ENCODE measurements at regions not wholly inside any gene's neighbourhood (a gene's known extent, or its start where the extent isn't known, plus 50 kb on each side); places are given as distances from the start of the nearest gene placed in this dataset.

DNA sequence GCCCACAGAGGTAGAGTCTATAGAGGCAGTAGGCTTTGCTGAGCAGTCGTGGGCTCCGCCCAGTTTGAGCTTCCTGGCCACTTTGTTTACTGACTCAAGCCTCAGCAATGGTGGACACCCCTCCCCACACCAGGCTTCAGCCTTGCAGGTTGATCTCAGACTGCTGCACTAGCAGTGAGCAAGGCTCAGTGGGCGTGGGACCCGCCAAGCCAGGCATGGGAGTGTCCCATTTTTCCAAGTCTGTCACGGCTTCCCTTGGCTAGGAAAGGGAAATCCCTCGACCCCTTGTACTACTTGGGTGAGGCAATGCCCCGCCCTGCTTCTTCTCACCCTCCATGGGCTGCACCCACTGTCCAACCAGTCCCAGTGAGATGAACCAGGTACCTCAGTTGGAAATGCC lies 135.3 kb upstream of the NT5E start:
- Histone ChIP-seq H3K36me3 (ENCODE audit: control insufficient read depth in 2 of 2, insufficient read depth in 1 of 2, low read length in 2 of 2) (no peaks in the 10 kb centered on the region), H3K4me1 (ENCODE audit: control insufficient read depth, insufficient read depth, low read length) (no peaks in the 10 kb centered on the region), H3K4me3 (ENCODE audit: low read depth, low read length) (no peak overlapping the region), H3K27ac (ENCODE audit: extremely low read depth, low read depth, low read length) (no peak overlapping the region), H3K9me3 (ENCODE audit: control insufficient read depth, insufficient read depth, low read depth, low read length) (no peaks in the 10 kb centered on the region)
- peak; percentile 66 for TF ChIP-seq KLF1 (tag by site-specific recombination; IDR thresholded peaks at IDR 0.05)
- TF ChIP-seq FEZF1 (tag by site-specific recombination; IDR thresholded peaks at IDR 0.05): no peak
- POLR2A ChIA-PET: no interaction called here
- CTCF ChIA-PET: interaction anchor here (0.5 to 2.5 kb wide), 2 partner anchors 8 to 642 kb away, joined by 6 to 10 read pairs; no protein-coding TSS in a partner anchor

DNA sequence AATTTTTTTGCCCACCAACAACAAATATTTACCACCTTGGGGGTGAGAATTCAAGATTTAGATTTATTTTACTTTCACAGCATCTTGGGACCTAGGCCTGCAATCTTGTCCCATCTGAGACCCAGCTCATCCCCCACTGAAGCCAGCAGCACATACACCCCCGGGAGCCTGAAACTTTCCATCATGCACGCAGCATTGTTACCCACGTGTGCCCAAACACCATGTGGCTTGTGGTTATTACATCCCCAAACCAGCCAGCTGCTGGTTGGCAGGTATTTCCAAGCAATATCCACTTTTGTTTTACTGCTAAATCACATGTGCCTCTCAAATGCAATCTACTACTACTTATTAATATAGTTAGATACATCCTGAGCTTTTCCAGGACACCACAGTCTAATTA lies 149.3 kb upstream of the NT5E start:
- POLR2A ChIA-PET: no interaction called here
- TF ChIP-seq ZNF423 (tag by site-specific recombination; IDR thresholded peaks at IDR 0.05) (no peak), AEBP2 (tag by site-specific recombination; IDR thresholded peaks at IDR 0.05; ENCODE audit: borderline replicate concordance) (no peak), ZNF660 (tag by site-specific recombination; IDR thresholded peaks at IDR 0.05) (no peak), ZNF202 (tag by site-specific recombination; IDR thresholded peaks at IDR 0.05; ENCODE audit: borderline replicate concordance) (no peak)
- CTCF ChIA-PET: interaction anchor here (1.4 kb wide), 1 partner anchor 23 kb away, joined by 5 read pairs; no protein-coding TSS in a partner anchor

GRCh38 chr6:85298553-85298952 lies 151.3 kb upstream of the NT5E start:
- ChIA-PET POLR2A (no interaction called here), CTCF (no interaction called here)
- no peak for TF ChIP-seq ZNF426 (tag by site-specific recombination; IDR thresholded peaks at IDR 0.05)
- TF ChIP-seq ZNF544 (tag by site-specific recombination; IDR thresholded peaks at IDR 0.05): no peak
- no peak for TF ChIP-seq ZNF248 (tag by site-specific recombination; IDR thresholded peaks at IDR 0.05)
- TF ChIP-seq ZNF707 (tag by site-specific recombination; IDR thresholded peaks at IDR 0.05): no peak
- TF ChIP-seq, protein P1, sequence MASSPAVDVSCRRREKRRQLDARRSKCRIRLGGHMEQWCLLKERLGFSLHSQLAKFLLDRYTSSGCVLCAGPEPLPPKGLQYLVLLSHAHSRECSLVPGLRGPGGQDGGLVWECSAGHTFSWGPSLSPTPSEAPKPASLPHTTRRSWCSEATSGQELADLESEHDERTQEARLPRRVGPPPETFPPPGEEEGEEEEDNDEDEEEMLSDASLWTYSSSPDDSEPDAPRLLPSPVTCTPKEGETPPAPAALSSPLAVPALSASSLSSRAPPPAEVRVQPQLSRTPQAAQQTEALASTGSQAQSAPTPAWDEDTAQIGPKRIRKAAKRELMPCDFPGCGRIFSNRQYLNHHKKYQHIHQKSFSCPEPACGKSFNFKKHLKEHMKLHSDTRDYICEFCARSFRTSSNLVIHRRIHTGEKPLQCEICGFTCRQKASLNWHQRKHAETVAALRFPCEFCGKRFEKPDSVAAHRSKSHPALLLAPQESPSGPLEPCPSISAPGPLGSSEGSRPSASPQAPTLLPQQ (tag by site-specific recombination; IDR thresholded peaks at IDR 0.05): no peak
- TF ChIP-seq GLIS2 (tag by site-specific recombination; IDR thresholded peaks at IDR 0.05): no peak
- TF ChIP-seq, protein P2, sequence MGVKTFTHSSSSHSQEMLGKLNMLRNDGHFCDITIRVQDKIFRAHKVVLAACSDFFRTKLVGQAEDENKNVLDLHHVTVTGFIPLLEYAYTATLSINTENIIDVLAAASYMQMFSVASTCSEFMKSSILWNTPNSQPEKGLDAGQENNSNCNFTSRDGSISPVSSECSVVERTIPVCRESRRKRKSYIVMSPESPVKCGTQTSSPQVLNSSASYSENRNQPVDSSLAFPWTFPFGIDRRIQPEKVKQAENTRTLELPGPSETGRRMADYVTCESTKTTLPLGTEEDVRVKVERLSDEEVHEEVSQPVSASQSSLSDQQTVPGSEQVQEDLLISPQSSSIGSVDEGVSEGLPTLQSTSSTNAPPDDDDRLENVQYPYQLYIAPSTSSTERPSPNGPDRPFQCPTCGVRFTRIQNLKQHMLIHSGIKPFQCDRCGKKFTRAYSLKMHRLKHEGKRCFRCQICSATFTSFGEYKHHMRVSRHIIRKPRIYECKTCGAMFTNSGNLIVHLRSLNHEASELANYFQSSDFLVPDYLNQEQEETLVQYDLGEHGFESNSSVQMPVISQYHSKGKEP (tag by site-specific recombination; IDR thresholded peaks at IDR 0.05): no peak
- TF ChIP-seq ZNF155 (tag by site-specific recombination; IDR thresholded peaks at IDR 0.05): no peak
- no peak for TF ChIP-seq YY1 (tag by site-specific recombination; IDR thresholded peaks at IDR 0.05)
- TF ChIP-seq ZNF37A (tag by site-specific recombination; IDR thresholded peaks at IDR 0.05): no peak
- no peak for TF ChIP-seq ZBTB48 (tag by site-specific recombination; IDR thresholded peaks at IDR 0.05)
- no peak for TF ChIP-seq ATF2 (tag by site-specific recombination; IDR thresholded peaks at IDR 0.05; ENCODE audit: low read depth)
- no peak for TF ChIP-seq GLI4 (tag by site-specific recombination; IDR thresholded peaks at IDR 0.05)
- no peaks in the 10 kb centered on the region for H3K4me1 ChIP-seq (ENCODE audit: control insufficient read depth, insufficient read depth, low read length)
- H3K36me3 ChIP-seq (ENCODE audit: control insufficient read depth in 2 of 2, insufficient read depth in 1 of 2, low read length in 2 of 2): no peaks in the 10 kb centered on the region
- no peaks in the 10 kb centered on the region for H3K9me3 ChIP-seq (ENCODE audit: control insufficient read depth, insufficient read depth, low read depth, low read length)
- no peak overlapping the region for H3K4me3 ChIP-seq (ENCODE audit: low read depth, low read length)
- H3K27ac ChIP-seq (ENCODE audit: extremely low read depth, low read depth, low read length): no peak overlapping the region

More for the DNA sequence above, 149.3 kb upstream of the NT5E start:
- H3K9me3 ChIP-seq (ENCODE audit: control insufficient read depth, insufficient read depth, low read depth, low read length): no peaks in the 10 kb centered on the region
- no peak overlapping the region for H3K27ac ChIP-seq (ENCODE audit: extremely low read depth, low read depth, low read length)
- H3K4me1 ChIP-seq (ENCODE audit: control insufficient read depth, insufficient read depth, low read length): no peaks in the 10 kb centered on the region
- no peak overlapping the region for H3K4me3 ChIP-seq (ENCODE audit: low read depth, low read length)
- no peaks in the 10 kb centered on the region for H3K36me3 ChIP-seq (ENCODE audit: control insufficient read depth in 2 of 2, insufficient read depth in 1 of 2, low read length in 2 of 2)
